Right atrium auricular region (tissue), 2 donors: ENCODE measurements at regions not wholly inside any gene's neighbourhood (a gene's known extent, or its start where the extent isn't known, plus 50 kb on each side); places are given as distances from the start of the nearest gene placed in this dataset.

Experiments used
- DNase-seq: peaks from one replicate; pipeline ENCODE4 v3.0.0-alpha.2; 2019; ENCODE audit warnings: low spot score
- H3K27ac ChIP-seq, 2 donors: fragments of 200-600 bp; sonication (generic); 1 replicate in 1 of 2; 2 replicates in 1 of 2; pipeline ENCODE4 v1.5.1; 2016 to 2019
- H3K27me3 ChIP-seq, 2 donors: fragments of 200-600 bp; sonication (generic); one replicate each; pipeline versions ENCODE4 v1.5.1 to v1.6.0; 2017 to 2019
- H3K36me3 ChIP-seq: fragments of 200-600 bp; sonication (generic); one replicate; pipeline ENCODE4 v1.5.1; 2016
- H3K4me1 ChIP-seq, 2 donors: fragments of 200-600 bp; sonication (generic); one replicate each; pipeline versions ENCODE4 v1.5.1 to v1.6.0; 2017 to 2019
- H3K4me3 ChIP-seq, 2 donors: fragments of 200-600 bp; sonication (generic); 1 replicate in 1 of 2; 2 replicates in 1 of 2; pipeline ENCODE4 v1.5.1; 2017 to 2019; ENCODE audit warnings: mild to moderate bottlenecking in 1 of 2, moderate library complexity in 1 of 2
- H3K9me3 ChIP-seq, 2 donors: fragments of 200-600 bp; sonication (generic); one replicate each; pipeline ENCODE4 v1.5.1; 2019
- CTCF ChIP-seq, 2 donors: fragments of 200-600 bp; sonication (generic); IDR thresholded peaks; one replicate each; pipeline ENCODE4 v1.5.1; 2019; ENCODE audit warnings: antibody characterized with exemption in 2 of 2

- no peak for TF ChIP-seq CTCF (IDR thresholded peaks at IDR 0.05)
- no peak for DNase-seq
Observed at GRCh38 chr11:109123816-109124787, 297.9 kb upstream of the C11orf87 start.

GRCh38 chr11:109130910-109131309, 291.1 kb upstream of the C11orf87 start:
- no peaks in the 10 kb centered on the region for H3K9me3 ChIP-seq
- no peaks in the 10 kb centered on the region for H3K27me3 ChIP-seq
- no peak overlapping the region for H3K27ac ChIP-seq
- H3K4me1 ChIP-seq, result no peaks in the 10 kb centered on the region
- DNase-seq, result no peak
- no peak overlapping the region for H3K4me3 ChIP-seq
- H3K36me3 ChIP-seq, result no peaks in the 10 kb centered on the region
- no peak for TF ChIP-seq CTCF (IDR thresholded peaks at IDR 0.05)

More at GRCh38 chr11:109123816-109124787, 297.9 kb upstream of the C11orf87 start:
- Histone ChIP-seq H3K36me3 (no peaks in the 10 kb centered on the region), H3K9me3 (no peaks in the 10 kb centered on the region), H3K4me1 (no peaks in the 10 kb centered on the region), H3K27ac (no peak overlapping the region), H3K4me3 (no peak overlapping the region), H3K27me3 (no peaks in the 10 kb centered on the region)

GRCh38 chr11:109132539-109132938, 289.5 kb upstream of the C11orf87 start:
- Histone ChIP-seq H3K4me3 (no peak overlapping the region), H3K27me3 (no peaks in the 10 kb centered on the region), H3K36me3 (no peaks in the 10 kb centered on the region), H3K9me3 (no peaks in the 10 kb centered on the region), H3K4me1 (no peaks in the 10 kb centered on the region), H3K27ac (no peak overlapping the region)
- no peak for TF ChIP-seq CTCF (IDR thresholded peaks at IDR 0.05)
- no peak for DNase-seq

- TF ChIP-seq CTCF (IDR thresholded peaks at IDR 0.05), result no peak
- Histone ChIP-seq H3K9me3 (no peaks in the 10 kb centered on the region), H3K4me1 (no peaks in the 10 kb centered on the region), H3K27me3 (no peaks in the 10 kb centered on the region), H3K4me3 (no peak overlapping the region), H3K27ac (no peak overlapping the region), H3K36me3 (no peaks in the 10 kb centered on the region)
- DNase-seq, result no peak
Observed at GRCh38 chr11:109133159-109133558, 288.8 kb upstream of the C11orf87 start.

DNA sequence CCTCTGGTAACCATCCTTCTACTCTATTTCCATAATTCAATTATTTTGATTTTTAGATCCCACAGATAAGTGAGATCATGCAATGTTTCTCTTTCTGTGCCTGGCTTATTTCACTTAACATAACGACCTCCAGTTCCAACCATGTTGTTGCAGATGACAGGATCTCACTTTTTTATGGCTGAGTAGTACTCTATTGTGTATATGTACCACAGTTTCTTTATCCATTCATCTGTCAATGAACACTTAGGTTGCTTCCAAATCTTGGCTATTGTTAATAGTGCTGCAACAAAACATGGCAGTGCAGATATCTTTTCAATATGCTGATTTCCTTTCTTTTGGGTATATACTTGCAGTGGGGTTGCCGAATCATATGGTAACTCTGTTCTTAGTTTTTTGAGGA, 286.4 kb upstream of the C11orf87 start:
- H3K9me3 ChIP-seq, result no peaks in the 10 kb centered on the region
- DNase-seq, result no peak
- H3K4me1 ChIP-seq, result no peaks in the 10 kb centered on the region
- TF ChIP-seq CTCF (IDR thresholded peaks at IDR 0.05), result no peak
- H3K27me3 ChIP-seq, result no peaks in the 10 kb centered on the region
- no peaks in the 10 kb centered on the region for H3K36me3 ChIP-seq
- H3K27ac ChIP-seq, result no peak overlapping the region
- H3K4me3 ChIP-seq, result no peak overlapping the region
